K562 (cell line): ENCODE measurements at regions not wholly inside any gene's neighbourhood (a gene's known extent, or its start where the extent isn't known, plus 50 kb on each side); places are given as distances from the start of the nearest gene placed in this dataset.

ENCODE experiments used
- ATAC-seq: fragments of 200-7000 bp; cut with Tn5 transposase; 3 replicates; pipeline ENCODE4 v1.9.1; 2020; ENCODE audit warnings: moderate library complexity
- BruUV-seq: library from RNA; stranded (reverse); fragments of 400-500 nt; replicated peaks from 2 replicates; lab custom pipeline; 2021; lab: Mats Ljungman, UMichigan
- CTCF ChIA-PET: fragments of 300-600 bp; formaldehyde crosslinking; extraction: SDS; loops from one replicate; lab custom pipeline; 2021; ENCODE audit warnings: low intra/inter-chr PET ratio; lab: Yijun Ruan, JAX
- POLR2A ChIA-PET: fragments of 300-600, 350-650 bp; sonication (Branson Sonifier 250); formaldehyde crosslinking; extraction: SDS; loops from one replicate; lab custom pipeline; 2021; ENCODE audit warnings: antibody characterized with exemption, inconsistent platforms; lab: Yijun Ruan, JAX
- DNase-seq, 4 experiments: peaks; one replicate each; pipeline versions ENCODE4 v3.0.0 to v3.0.0-alpha.2; 2011 to 2018; ENCODE audit warnings: low spot score in 3 of 4, mixed read lengths in 3 of 4; ENCODE audit errors: extremely low read depth in 1 of 4
- FAIRE-seq: peaks from 2 replicates; lab custom pipeline; 2011; peaks lifted over from hg19 to GRCh38; lab: Jason Lieb, UNC
- H2AFZ ChIP-seq: 2 replicates; pipeline ENCODE4 v1.6.0; 2011; ENCODE audit warnings: low read depth, low read length, control low read depth, inconsistent platforms
- H3K27ac ChIP-seq: fragments of 200-600 bp; 3 replicates; pipeline ENCODE4 v1.8.0; 2011; ENCODE audit warnings: low read depth, mild to moderate bottlenecking, control low read depth, inconsistent platforms, low read length, moderate library complexity, mixed read lengths; ENCODE audit errors: extremely low read depth
- H3K27me3 ChIP-seq, 2 experiments: fragments of 300-600 bp in 1 of 2; 2 replicates in 1 of 2; 3 replicates in 1 of 2; pipeline versions ENCODE4 v1.6.0 to v1.8.0; 2011; ENCODE audit warnings: inconsistent platforms in 2 of 2, low read length in 2 of 2, mild to moderate bottlenecking in 1 of 2, mixed read lengths in 1 of 2, moderate library complexity in 1 of 2; ENCODE audit not compliant: control insufficient read depth in 2 of 2, insufficient read depth in 2 of 2
- H3K36me3 ChIP-seq: fragments of 300-600 bp; 3 replicates; pipeline ENCODE4 v1.8.0; 2011; ENCODE audit warnings: mild to moderate bottlenecking, low read length, inconsistent platforms; ENCODE audit not compliant: control insufficient read depth, insufficient read depth
- H3K4me1 ChIP-seq, 2 experiments: fragments of 200-600 bp in 1 of 2; replicated peaks in 1 of 2; 2 replicates in 1 of 2; 3 replicates in 1 of 2; pipeline versions ENCODE4 v1.5.1 to v1.8.0; 2011; ENCODE audit warnings: inconsistent platforms in 2 of 2, low read length in 2 of 2, mild to moderate bottlenecking in 1 of 2, mixed read lengths in 1 of 2, moderate library complexity in 1 of 2; ENCODE audit not compliant: control insufficient read depth in 2 of 2, insufficient read depth in 2 of 2
- H3K4me2 ChIP-seq: 2 replicates; pipeline ENCODE4 v1.6.1; 2011; ENCODE audit warnings: low read length, control low read depth, inconsistent platforms, mixed read lengths; ENCODE audit not compliant: insufficient read depth
- H3K4me3 ChIP-seq: fragments of 200-600 bp; sonication (generic), shearing (Covaris generic); 2 replicates; pipeline ENCODE4 v1.5.1; 2016; ENCODE audit warnings: control low read depth, inconsistent platforms
- H3K79me2 ChIP-seq: fragments of 200-600 bp; 3 replicates; pipeline ENCODE4 v1.8.0; 2011; ENCODE audit warnings: low read length, inconsistent platforms; ENCODE audit not compliant: control insufficient read depth, insufficient read depth
- H3K9ac ChIP-seq, 2 experiments: 2 replicates each; pipeline versions ENCODE4 v1.6.0 to v1.6.1; 2011; ENCODE audit warnings: low read depth in 2 of 2, low read length in 2 of 2, control low read depth in 1 of 2, inconsistent platforms in 1 of 2, mild to moderate bottlenecking in 1 of 2, mixed read lengths in 1 of 2; ENCODE audit not compliant: insufficient read depth in 1 of 2
- H3K9me1 ChIP-seq: one replicate; pipeline ENCODE4 v1.6.0; 2011; ENCODE audit warnings: inconsistent platforms, mild to moderate bottlenecking, low read length, moderate library complexity; ENCODE audit not compliant: control insufficient read depth, insufficient read depth
- H3K9me3 ChIP-seq: replicated peaks from 2 replicates; pipeline ENCODE4 v1.5.1; 2011; ENCODE audit warnings: low read depth, low read length, inconsistent platforms; ENCODE audit not compliant: control insufficient read depth, insufficient read depth
- H4K20me1 ChIP-seq: replicated peaks from 2 replicates; pipeline ENCODE4 v1.6.1; 2011; ENCODE audit warnings: low read length, inconsistent platforms, mixed read lengths; ENCODE audit not compliant: control insufficient read depth, insufficient read depth
- E2F5 ChIP-seq: sonication (generic); formaldehyde crosslinking; IDR thresholded peaks from 2 replicates; pipeline ENCODE4 v1.8.0; 2022; ENCODE audit warnings: mild to moderate bottlenecking, missing genetic modification reagents
- EWSR1 ChIP-seq: fragments of 450-650 bp; IDR thresholded peaks from 2 replicates; pipeline ENCODE4 v1.6.1; 2018; ENCODE audit warnings: borderline replicate concordance, mild to moderate bottlenecking, low read depth, moderate library complexity; ENCODE audit not compliant: partially characterized antibody
- EZH2 ChIP-seq: IDR thresholded peaks from 2 replicates; pipeline ENCODE4 v1.6.1; 2012; ENCODE audit warnings: low read depth, mild to moderate bottlenecking, inconsistent platforms, low read length, borderline replicate concordance
- LEF1 ChIP-seq: fragments of 450-650 bp; IDR thresholded peaks from 2 replicates; pipeline ENCODE4 v1.6.1; 2016; ENCODE audit warnings: mild to moderate bottlenecking
- MLLT1 ChIP-seq, 2 experiments: fragments of 450-650 bp; IDR thresholded peaks; 2 replicates each; pipeline ENCODE4 v1.6.1; 2016
- NUFIP1 ChIP-seq: fragments of 450-650 bp; IDR thresholded peaks from 2 replicates; pipeline ENCODE4 v1.6.1; 2018; ENCODE audit not compliant: partially characterized antibody
- TEAD4 ChIP-seq, 2 experiments: sonication (generic) in 1 of 2; formaldehyde crosslinking in 1 of 2; IDR thresholded peaks; 2 replicates each; pipeline versions ENCODE4 v1.6.1 to v1.8.0; 2012 to 2022; ENCODE audit warnings: borderline replicate concordance in 1 of 2, inconsistent platforms in 1 of 2, low read length in 1 of 2, mild to moderate bottlenecking in 1 of 2, missing genetic modification reagents in 1 of 2
- UBTF ChIP-seq, 2 experiments: IDR thresholded peaks; 2 replicates each; pipeline ENCODE4 v1.6.1; 2012; ENCODE audit warnings: improper control_type of control experiment in 2 of 2, low read depth in 2 of 2, low read length in 2 of 2, borderline replicate concordance in 1 of 2
- ZNF217 ChIP-seq: sonication (generic); formaldehyde crosslinking; IDR thresholded peaks from 2 replicates; pipeline ENCODE4 v1.8.0; 2022; ENCODE audit warnings: mild to moderate bottlenecking, missing genetic modification reagents
- ZNF41 ChIP-seq: fragments of 250-450 bp; sonication (Bioruptor Pico); conservative IDR thresholded peaks from 2 replicates; pipeline ENCODE4 v1.4.0; 2020; ENCODE audit warnings: mild to moderate bottlenecking
- WGBS: fragments of 100-300 bp; shearing (Covaris generic); methylation state at CpG from one replicate; pipeline ENCODE4 v1.1.6; 2016; ENCODE audit warnings: low coverage, mixed read lengths; ENCODE audit not compliant: insufficient coverage; ENCODE audit errors: missing lambda C conversion rate; 5-methylcytosine and 5-hydroxymethylcytosine counted together
- in situ Hi-C: fragments of 300-500 bp; cut with MboI; formaldehyde crosslinking; loops from 4 replicates; pipeline ENCODE4 v1.15.0; 2018; ENCODE audit warnings: inconsistent platforms, mixed read lengths
- intact Hi-C: fragments of 100-400 bp; cut with micrococcal nuclease; formaldehyde crosslinking; loops from 2 replicates; pipeline ENCODE4 v1.14.2; 2022
- TF ChIP-seq, protein P1 (sequence below): fragments of 450-650 bp; IDR thresholded peaks from 2 replicates; pipeline ENCODE4 v1.6.1; 2016
- TF ChIP-seq, protein P2 (sequence below), 2 experiments: fragments of 200-800 bp in 1 of 2; sonication (Bioruptor generic) in 1 of 2; sonication (generic) in 1 of 2; formaldehyde crosslinking in 1 of 2; IDR thresholded peaks in 1 of 2; conservative IDR thresholded peaks in 1 of 2; 2 replicates each; pipeline versions ENCODE4 v1.5.0 to v1.6.1; 2016 to 2020; ENCODE audit warnings: missing compliant biosample characterization in 1 of 2, missing genetic modification characterization in 1 of 2, missing genetic modification reagents in 1 of 2

DNA sequence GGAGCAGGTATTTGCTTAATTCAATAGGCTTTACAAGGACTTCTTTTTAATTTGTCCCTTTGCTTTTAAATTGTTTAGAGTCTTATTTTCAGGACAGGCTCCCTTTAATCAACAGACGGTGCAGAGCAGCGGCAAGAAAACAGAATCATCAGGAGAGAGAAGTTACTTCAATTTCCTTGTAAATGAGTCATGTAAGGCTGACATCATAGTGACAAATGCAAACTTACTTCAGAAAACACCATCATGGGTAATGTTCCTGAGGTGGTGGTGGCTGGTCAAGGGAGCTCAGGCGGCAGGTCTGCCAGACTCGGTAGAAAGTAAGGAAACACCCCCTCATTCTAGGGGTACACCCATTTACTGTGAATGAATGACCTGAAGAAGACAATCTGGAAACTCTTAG, 395.1 kb downstream of the FBXO15 start:
- ATAC-seq (no peak), FAIRE-seq (no peak)
- H3K4me2 ChIP-seq = no peak overlapping the region

More for the DNA sequence above, 395.1 kb downstream of the FBXO15 start:
- POLR2A ChIA-PET = no interaction called here
- no peak overlapping the region for H2AFZ ChIP-seq
- in situ Hi-C loops (no loop called here), intact Hi-C loops (no loop called here)
- no peak for DNase-seq
- H3K36me3 ChIP-seq = no peaks in the 10 kb centered on the region
- no peak overlapping the region for H3K27ac ChIP-seq
- BruUV-seq = no TSS peak
- H3K4me1 ChIP-seq = no peaks in the 10 kb centered on the region
- CTCF ChIA-PET = no interaction called here
- no peaks in the 10 kb centered on the region for H3K9me1 ChIP-seq
- H3K79me2 ChIP-seq = no peaks in the 10 kb centered on the region
- TF ChIP-seq, protein P1, sequence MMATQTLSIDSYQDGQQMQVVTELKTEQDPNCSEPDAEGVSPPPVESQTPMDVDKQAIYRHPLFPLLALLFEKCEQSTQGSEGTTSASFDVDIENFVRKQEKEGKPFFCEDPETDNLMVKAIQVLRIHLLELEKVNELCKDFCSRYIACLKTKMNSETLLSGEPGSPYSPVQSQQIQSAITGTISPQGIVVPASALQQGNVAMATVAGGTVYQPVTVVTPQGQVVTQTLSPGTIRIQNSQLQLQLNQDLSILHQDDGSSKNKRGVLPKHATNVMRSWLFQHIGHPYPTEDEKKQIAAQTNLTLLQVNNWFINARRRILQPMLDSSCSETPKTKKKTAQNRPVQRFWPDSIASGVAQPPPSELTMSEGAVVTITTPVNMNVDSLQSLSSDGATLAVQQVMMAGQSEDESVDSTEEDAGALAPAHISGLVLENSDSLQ = no peak
- TF ChIP-seq ZNF41 (CRISPR knock-in tag) = no peak
- TF ChIP-seq EWSR1 = no peak
- TF ChIP-seq E2F5 (CRISPR knock-in tag) = no peak
- no peak for TF ChIP-seq NUFIP1
- no peak for TF ChIP-seq LEF1
- no peak for TF ChIP-seq MLLT1 (IDR thresholded peaks at IDR 0.05)
- TF ChIP-seq UBTF (IDR thresholded peaks at IDR 0.05; ENCODE audit: borderline replicate concordance in 1 of 2, low read depth in 2 of 2, low read length in 2 of 2) = no peak
- no peak for TF ChIP-seq EZH2
- TF ChIP-seq, protein P2, sequence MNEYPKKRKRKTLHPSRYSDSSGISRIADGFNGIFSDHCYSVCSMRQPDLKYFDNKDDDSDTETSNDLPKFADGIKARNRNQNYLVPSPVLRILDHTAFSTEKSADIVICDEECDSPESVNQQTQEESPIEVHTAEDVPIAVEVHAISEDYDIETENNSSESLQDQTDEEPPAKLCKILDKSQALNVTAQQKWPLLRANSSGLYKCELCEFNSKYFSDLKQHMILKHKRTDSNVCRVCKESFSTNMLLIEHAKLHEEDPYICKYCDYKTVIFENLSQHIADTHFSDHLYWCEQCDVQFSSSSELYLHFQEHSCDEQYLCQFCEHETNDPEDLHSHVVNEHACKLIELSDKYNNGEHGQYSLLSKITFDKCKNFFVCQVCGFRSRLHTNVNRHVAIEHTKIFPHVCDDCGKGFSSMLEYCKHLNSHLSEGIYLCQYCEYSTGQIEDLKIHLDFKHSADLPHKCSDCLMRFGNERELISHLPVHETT (CRISPR knock-in tag; conservative IDR thresholded peaks at IDR 0.05 in 1 of 2, IDR thresholded peaks at IDR 0.05 in 1 of 2) = no peak
- no peak for TF ChIP-seq ZNF217 (CRISPR knock-in tag)
- TF ChIP-seq TEAD4 (IDR thresholded peaks at IDR 0.05; ENCODE audit: low read length) = no peak
- no peak for TF ChIP-seq TEAD4 (CRISPR knock-in tag; IDR thresholded peaks at IDR 0.05; ENCODE audit: borderline replicate concordance)
- H4K20me1 ChIP-seq = no peaks in the 10 kb centered on the region
- WGBS = 0% methylated on average over 2 of the region's 4 CpGs
- H3K9me3 ChIP-seq = no peaks in the 10 kb centered on the region
- H3K9ac ChIP-seq = no peak overlapping the region
- no peak overlapping the region for H3K4me3 ChIP-seq
- no peaks in the 10 kb centered on the region for H3K27me3 ChIP-seq
